Upper lobe of left lung (tissue), 6 donors: ENCODE measurements at regions not wholly inside any gene's neighbourhood (a gene's known extent, or its start where the extent isn't known, plus 50 kb on each side); places are given as distances from the start of the nearest gene placed in this dataset.

Source experiments
- ATAC-seq, 2 donors: fragments of 200-7000 bp; cut with Tn5 transposase; one replicate each; pipeline ENCODE4 v1.9.1; 2022; ENCODE audit warnings: mild to moderate bottlenecking in 2 of 2, moderate library complexity in 2 of 2; ENCODE audit not compliant: low FRiP score in 2 of 2
- DNase-seq, 2 donors: peaks; one replicate each; pipeline ENCODE4 v3.0.0-alpha.2; 2019 to 2020
- H3K27ac ChIP-seq, 4 donors: fragments of 200-600 bp; sonication (generic); one replicate each; pipeline ENCODE4 v1.5.1; 2016 to 2019
- H3K27me3 ChIP-seq, 4 donors: fragments of 200-600 bp; sonication (generic); one replicate each; pipeline ENCODE4 v1.5.1; 2017 to 2019
- H3K36me3 ChIP-seq, 4 donors: fragments of 200-600 bp; sonication (generic); one replicate each; pipeline ENCODE4 v1.5.1; 2016 to 2019
- H3K4me1 ChIP-seq, 4 donors: fragments of 200-600 bp; sonication (generic); one replicate each; pipeline ENCODE4 v1.5.1; 2018 to 2019
- H3K4me3 ChIP-seq, 4 donors: fragments of 200-600 bp; sonication (generic); one replicate each; pipeline ENCODE4 v1.5.1; 2017 to 2019; ENCODE audit warnings: mild to moderate bottlenecking in 2 of 4, moderate library complexity in 1 of 4
- H3K9me3 ChIP-seq, 4 donors: fragments of 200-600 bp; sonication (generic); one replicate each; pipeline ENCODE4 v1.5.1; 2018 to 2019
- EP300 ChIP-seq, 4 donors: sonication (generic); formaldehyde crosslinking; IDR thresholded peaks; one replicate each; pipeline ENCODE4 v1.5.1; 2017; ENCODE audit warnings: antibody characterized with exemption in 4 of 4, control low read depth in 2 of 4
- POLR2A ChIP-seq, 4 donors: fragments of 450-650 bp; IDR thresholded peaks; one replicate each; pipeline ENCODE4 v1.5.1; 2016 to 2017; ENCODE audit warnings: antibody characterized with exemption in 4 of 4, mild to moderate bottlenecking in 2 of 4
- POLR2AphosphoS5 ChIP-seq, 2 donors: sonication (generic); formaldehyde crosslinking; IDR thresholded peaks; one replicate each; pipeline ENCODE4 v1.5.1; 2017; ENCODE audit warnings: antibody characterized with exemption in 2 of 2
- WGBS, 2 donors: methylation state at CpG; one replicate each; pipeline ENCODE4 v1.1.5; 2017 to 2018; 5-methylcytosine and 5-hydroxymethylcytosine counted together
- TF ChIP-seq, protein P1 (sequence below), 6 experiments: fragments of 450-650 bp in 4 of 6; fragments of 200-600 bp in 2 of 6; sonication (generic) in 2 of 6; IDR thresholded peaks; one replicate each; pipeline ENCODE4 v1.5.1; 2016 to 2019; ENCODE audit warnings: antibody characterized with exemption in 6 of 6
- donor health status: DM: no; HTN: no; CAD: no; lungs with moderate emphysema.
- donor health status: DM: no; HTN: yes; CAD: no; lungs with severe emphysema.

DNA sequence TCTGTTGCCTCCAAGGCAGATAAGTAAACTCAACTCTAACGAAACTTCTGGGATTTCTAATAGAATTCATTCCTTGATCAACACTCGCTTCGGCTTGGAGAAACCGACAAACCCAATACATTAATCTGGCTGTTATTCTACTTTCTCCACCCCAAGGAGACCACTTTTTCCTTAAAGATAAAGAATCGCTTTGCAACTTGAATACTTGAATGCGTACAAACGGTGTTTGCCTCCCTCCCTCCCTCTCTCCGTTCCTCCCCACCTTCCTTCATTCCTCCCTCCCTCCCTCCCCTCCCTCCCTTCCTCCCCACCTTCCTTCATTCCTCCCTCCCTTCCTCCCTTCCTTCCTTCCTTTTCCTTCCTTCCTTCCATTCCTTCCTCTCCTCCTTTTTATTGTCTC, 432.6 kb downstream of the HAPSTR1 start:
- Histone ChIP-seq H3K36me3 (no peaks in the 10 kb centered on the region), H3K4me3 (no peak overlapping the region), H3K9me3 (no peaks in the 10 kb centered on the region), H3K27ac (no peak overlapping the region), H3K27me3 (no peaks in the 10 kb centered on the region), H3K4me1 (peaks cover 0 to 7% (median 0%) of the 10 kb centered on the region in 4 donors)
- TF ChIP-seq, protein P1, sequence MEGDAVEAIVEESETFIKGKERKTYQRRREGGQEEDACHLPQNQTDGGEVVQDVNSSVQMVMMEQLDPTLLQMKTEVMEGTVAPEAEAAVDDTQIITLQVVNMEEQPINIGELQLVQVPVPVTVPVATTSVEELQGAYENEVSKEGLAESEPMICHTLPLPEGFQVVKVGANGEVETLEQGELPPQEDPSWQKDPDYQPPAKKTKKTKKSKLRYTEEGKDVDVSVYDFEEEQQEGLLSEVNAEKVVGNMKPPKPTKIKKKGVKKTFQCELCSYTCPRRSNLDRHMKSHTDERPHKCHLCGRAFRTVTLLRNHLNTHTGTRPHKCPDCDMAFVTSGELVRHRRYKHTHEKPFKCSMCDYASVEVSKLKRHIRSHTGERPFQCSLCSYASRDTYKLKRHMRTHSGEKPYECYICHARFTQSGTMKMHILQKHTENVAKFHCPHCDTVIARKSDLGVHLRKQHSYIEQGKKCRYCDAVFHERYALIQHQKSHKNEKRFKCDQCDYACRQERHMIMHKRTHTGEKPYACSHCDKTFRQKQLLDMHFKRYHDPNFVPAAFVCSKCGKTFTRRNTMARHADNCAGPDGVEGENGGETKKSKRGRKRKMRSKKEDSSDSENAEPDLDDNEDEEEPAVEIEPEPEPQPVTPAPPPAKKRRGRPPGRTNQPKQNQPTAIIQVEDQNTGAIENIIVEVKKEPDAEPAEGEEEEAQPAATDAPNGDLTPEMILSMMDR (IDR thresholded peaks at IDR 0.05) = no peak
- TF ChIP-seq EP300 (IDR thresholded peaks at IDR 0.05) = no peak
- TF ChIP-seq POLR2A (IDR thresholded peaks at IDR 0.05) = no peak
- no peak for TF ChIP-seq POLR2AphosphoS5 (IDR thresholded peaks at IDR 0.05)
- DNase-seq (no peak), ATAC-seq (no peak)
- WGBS, 2 donors = 75 to 85% methylated on average over 7 to 8 of the region's 8 CpGs

DNA sequence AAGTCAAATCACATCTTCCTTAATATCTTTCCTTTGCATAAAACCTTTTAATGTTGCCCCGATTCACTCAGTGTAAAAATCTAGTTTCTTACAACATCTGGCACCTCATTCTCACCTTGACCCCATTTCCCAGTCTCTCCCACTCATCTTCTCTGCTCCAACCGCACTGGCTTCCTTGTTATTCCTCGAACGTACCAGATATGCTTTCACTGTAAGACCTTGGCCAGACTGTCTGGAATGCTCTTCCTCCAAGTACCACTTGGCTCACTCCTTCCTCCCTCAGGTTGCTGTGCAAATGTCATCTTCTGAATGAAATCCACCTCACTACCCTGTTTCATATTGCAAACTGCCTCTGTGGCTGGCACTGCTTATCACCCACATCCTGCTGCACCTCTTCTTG, 433.6 kb downstream of the HAPSTR1 start:
- Histone ChIP-seq H3K9me3 (no peaks in the 10 kb centered on the region), H3K4me1 (peaks cover 0 to 11% (median 0%) of the 10 kb centered on the region in 4 donors), H3K36me3 (no peaks in the 10 kb centered on the region), H3K4me3 (no peak overlapping the region), H3K27ac (no peak overlapping the region), H3K27me3 (no peaks in the 10 kb centered on the region)
- no peak for DNase-seq
- TF ChIP-seq EP300 (IDR thresholded peaks at IDR 0.05) (no peak), POLR2AphosphoS5 (IDR thresholded peaks at IDR 0.05) (no peak), POLR2A (IDR thresholded peaks at IDR 0.05) (no peak)
- TF ChIP-seq, protein P1 (IDR thresholded peaks at IDR 0.05) = no peak
- no peak for ATAC-seq
- WGBS, 2 donors = 74 to 79% methylated on average over 4 of the region's 4 CpGs

DNA sequence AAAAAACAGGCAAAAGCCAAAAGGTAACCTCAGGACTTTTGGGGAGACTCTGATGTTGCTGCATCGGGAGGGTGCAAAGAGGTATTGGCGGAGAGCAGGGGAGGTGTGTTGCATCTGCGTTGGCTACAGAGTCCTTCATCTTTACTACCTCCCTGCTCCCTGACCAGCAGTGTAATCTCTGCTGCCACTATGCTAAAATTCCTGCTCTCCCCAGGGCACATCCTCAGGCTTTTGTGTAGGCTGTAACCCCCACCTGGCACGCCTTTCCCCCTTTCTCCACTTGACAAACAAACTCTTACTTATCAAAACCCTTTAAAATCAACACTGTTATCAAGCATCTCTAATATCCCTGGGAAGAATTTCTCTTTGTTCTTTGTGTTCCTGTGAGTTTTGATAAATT, 435.3 kb downstream of the HAPSTR1 start:
- H3K27ac ChIP-seq = no peak overlapping the region
- WGBS, 2 donors = 59 to 62% methylated on average over 4 of the region's 4 CpGs
- H3K4me1 ChIP-seq = peaks cover 0 to 11% (median 0%) of the 10 kb centered on the region in 4 donors
- ATAC-seq (no peak), DNase-seq (no peak)
- no peaks in the 10 kb centered on the region for H3K27me3 ChIP-seq
- TF ChIP-seq, protein P1 (IDR thresholded peaks at IDR 0.05) = no peak
- no peak for TF ChIP-seq EP300 (IDR thresholded peaks at IDR 0.05)
- no peak for TF ChIP-seq POLR2AphosphoS5 (IDR thresholded peaks at IDR 0.05)
- no peak for TF ChIP-seq POLR2A (IDR thresholded peaks at IDR 0.05)
- no peaks in the 10 kb centered on the region for H3K9me3 ChIP-seq
- H3K36me3 ChIP-seq = no peaks in the 10 kb centered on the region
- H3K4me3 ChIP-seq = no peak overlapping the region

DNA sequence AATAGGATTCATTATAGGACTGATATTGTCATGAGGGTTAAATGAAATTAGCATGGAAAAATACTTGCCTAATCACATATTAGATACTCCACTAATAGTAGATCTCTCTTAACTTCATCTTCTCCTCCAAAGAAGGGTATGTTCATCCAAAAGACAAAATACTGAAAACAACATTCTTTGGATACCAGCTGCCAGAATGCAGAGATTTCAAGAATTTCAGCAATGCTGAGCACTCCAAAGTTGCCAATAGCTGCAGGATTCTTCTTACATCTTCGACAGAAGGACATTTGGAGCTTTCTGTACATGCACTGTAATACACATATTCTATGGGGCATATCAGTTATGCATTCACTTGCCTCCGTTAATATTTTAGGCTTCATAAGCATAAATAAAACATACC, 436.5 kb downstream of the HAPSTR1 start:
- Histone ChIP-seq H3K9me3 (peaks cover 0 to 5% (median 0%) of the 10 kb centered on the region in 4 donors), H3K27me3 (no peaks in the 10 kb centered on the region), H3K4me3 (no peak overlapping the region), H3K27ac (no peak overlapping the region), H3K4me1 (peaks cover 0 to 11% (median 0%) of the 10 kb centered on the region in 4 donors), H3K36me3 (no peaks in the 10 kb centered on the region)
- ATAC-seq (no peak), DNase-seq (no peak)
- 45 to 50% methylated on average over 2 of the region's 2 CpGs for WGBS, 2 donors
- TF ChIP-seq, protein P1 (IDR thresholded peaks at IDR 0.05) = no peak
- no peak for TF ChIP-seq POLR2A (IDR thresholded peaks at IDR 0.05)
- TF ChIP-seq EP300 (IDR thresholded peaks at IDR 0.05) = no peak
- TF ChIP-seq POLR2AphosphoS5 (IDR thresholded peaks at IDR 0.05) = no peak

DNA sequence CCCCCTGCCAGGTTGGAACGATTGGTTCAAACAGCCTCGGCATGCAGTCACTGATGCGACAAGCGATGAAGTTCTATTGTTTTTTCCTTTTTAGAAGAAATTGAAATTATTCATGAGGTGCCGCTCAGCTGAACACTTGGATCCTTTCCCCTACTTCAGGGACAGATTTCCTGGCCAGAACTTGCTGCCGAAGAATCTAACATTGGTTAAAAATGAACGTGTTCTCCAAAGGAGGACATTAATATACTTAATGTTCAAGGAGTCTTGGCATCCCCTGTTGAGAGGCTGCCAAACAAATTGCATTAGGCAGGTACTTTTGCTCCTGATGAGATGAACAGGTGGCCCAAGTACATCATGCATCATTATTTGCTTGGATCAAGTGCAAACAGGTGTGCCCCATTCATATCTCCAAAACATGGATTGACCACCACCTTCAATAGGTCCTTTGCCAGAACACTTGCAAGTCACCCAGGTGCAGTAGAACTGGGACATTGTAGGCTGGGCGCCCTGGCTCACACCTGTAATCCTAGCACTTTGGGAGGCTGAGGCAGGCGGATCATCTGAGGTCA, 437.2 kb downstream of the HAPSTR1 start:
- WGBS, 2 donors = 54 to 57% methylated on average over 7 to 9 of the region's 9 CpGs
- Histone ChIP-seq H3K4me1 (peaks cover 0 to 11% (median 0%) of the 10 kb centered on the region in 4 donors), H3K36me3 (no peaks in the 10 kb centered on the region), H3K27ac (no peak overlapping the region), H3K9me3 (peaks cover 0 to 5% (median 0%) of the 10 kb centered on the region in 4 donors), H3K4me3 (no peak overlapping the region), H3K27me3 (no peaks in the 10 kb centered on the region)
- peak; percentile 28 to 80 for ATAC-seq
- DNase-seq = peak in 1 of 2 donors; percentile 25
- TF ChIP-seq POLR2AphosphoS5 (IDR thresholded peaks at IDR 0.05) (peak in 1 of 2 donors; percentile 18), POLR2A (IDR thresholded peaks at IDR 0.05) (no peak)
